Right lobe of liver (tissue), 4 donors: ENCODE measurements at regions not wholly inside any gene's neighbourhood (a gene's known extent, or its start where the extent isn't known, plus 50 kb on each side); places are given as distances from the start of the nearest gene placed in this dataset.

Experiments
- POLR2A ChIP-seq: fragments of 450-650 bp; IDR thresholded peaks from one replicate; pipeline ENCODE4 v1.6.1; 2017; ENCODE audit warnings: antibody characterized with exemption, mild to moderate bottlenecking
- TF ChIP-seq, protein P1 (sequence below), 4 donors: fragments of 200-600 bp in 3 of 4; fragments of 450-650 bp in 1 of 4; IDR thresholded peaks; one replicate each; pipeline versions ENCODE4 v1.5.1 to v1.8.0; 2016 to 2022; ENCODE audit warnings: antibody characterized with exemption in 4 of 4, mild to moderate bottlenecking in 2 of 4
- donor health status: DM: no; HTN: no; CAD: no.
- donor health status: DM: no; HTN: no; CAD: no.
- donor health status: DM: no; HTN: yes; CAD: no.

DNA sequence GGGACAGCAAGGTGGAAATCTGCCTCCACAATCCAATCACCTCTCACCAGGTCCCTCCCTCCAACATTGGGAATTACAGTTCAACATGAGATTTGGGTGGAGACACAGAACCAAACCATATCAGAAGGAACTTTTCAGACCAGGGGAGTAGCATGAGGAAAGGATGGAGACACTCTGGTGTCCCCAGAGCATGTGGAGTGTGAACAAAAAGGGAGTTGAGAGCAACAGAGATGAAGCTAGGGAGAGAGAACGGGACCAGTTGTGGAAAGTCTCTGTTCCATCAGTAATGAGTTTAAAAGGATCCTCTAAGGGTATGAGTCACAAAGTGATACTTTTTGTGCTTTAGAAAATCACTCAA is 382.0 kb downstream of the SFMBT2 start:
- TF ChIP-seq, protein P1, sequence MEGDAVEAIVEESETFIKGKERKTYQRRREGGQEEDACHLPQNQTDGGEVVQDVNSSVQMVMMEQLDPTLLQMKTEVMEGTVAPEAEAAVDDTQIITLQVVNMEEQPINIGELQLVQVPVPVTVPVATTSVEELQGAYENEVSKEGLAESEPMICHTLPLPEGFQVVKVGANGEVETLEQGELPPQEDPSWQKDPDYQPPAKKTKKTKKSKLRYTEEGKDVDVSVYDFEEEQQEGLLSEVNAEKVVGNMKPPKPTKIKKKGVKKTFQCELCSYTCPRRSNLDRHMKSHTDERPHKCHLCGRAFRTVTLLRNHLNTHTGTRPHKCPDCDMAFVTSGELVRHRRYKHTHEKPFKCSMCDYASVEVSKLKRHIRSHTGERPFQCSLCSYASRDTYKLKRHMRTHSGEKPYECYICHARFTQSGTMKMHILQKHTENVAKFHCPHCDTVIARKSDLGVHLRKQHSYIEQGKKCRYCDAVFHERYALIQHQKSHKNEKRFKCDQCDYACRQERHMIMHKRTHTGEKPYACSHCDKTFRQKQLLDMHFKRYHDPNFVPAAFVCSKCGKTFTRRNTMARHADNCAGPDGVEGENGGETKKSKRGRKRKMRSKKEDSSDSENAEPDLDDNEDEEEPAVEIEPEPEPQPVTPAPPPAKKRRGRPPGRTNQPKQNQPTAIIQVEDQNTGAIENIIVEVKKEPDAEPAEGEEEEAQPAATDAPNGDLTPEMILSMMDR (IDR thresholded peaks at IDR 0.05) = no peak
- no peak for TF ChIP-seq POLR2A
